ENCODE measurements at regions not wholly inside any gene's neighbourhood (a gene's known extent, or its start where the extent isn't known, plus 50 kb on each side); places are given as distances from the start of the nearest gene placed in this dataset.

- Mint-ChIP-seq H3K9me3 (ENCODE audit: unreplicated experiment) (no peaks in the 10 kb centered on the region), H3K27ac (ENCODE audit: unreplicated experiment) (no peak overlapping the region), H3K4me3 (ENCODE audit: unreplicated experiment) (no peak overlapping the region), H3K27me3 (ENCODE audit: unreplicated experiment) (peaks cover 2% of the 10 kb centered on the region), H3K36me3 (ENCODE audit: low read depth, unreplicated experiment) (no peaks in the 10 kb centered on the region), H3K4me1 (ENCODE audit: unreplicated experiment) (no peaks in the 10 kb centered on the region)
- no peak for TF ChIP-seq CTCF (IDR thresholded peaks at IDR 0.05; ENCODE audit: unreplicated experiment)
- no peak for DNase-seq (ENCODE audit: low spot score)
Measured at GRCh38 chr12:69052613-69053408, 119.8 kb upstream of the CPM start.

- Mint-ChIP-seq H3K27ac (ENCODE audit: unreplicated experiment) (no peak overlapping the region), H3K9me3 (ENCODE audit: unreplicated experiment) (no peaks in the 10 kb centered on the region), H3K4me3 (ENCODE audit: unreplicated experiment) (no peak overlapping the region), H3K36me3 (ENCODE audit: low read depth, unreplicated experiment) (no peaks in the 10 kb centered on the region), H3K27me3 (ENCODE audit: unreplicated experiment) (peaks cover 2% of the 10 kb centered on the region), H3K4me1 (ENCODE audit: unreplicated experiment) (no peaks in the 10 kb centered on the region)
- no peak for DNase-seq (ENCODE audit: low spot score)
- no peak for TF ChIP-seq CTCF (IDR thresholded peaks at IDR 0.05; ENCODE audit: unreplicated experiment)
Measured at GRCh38 chr12:69054343-69055056, 121.5 kb upstream of the CPM start.

- no peak for TF ChIP-seq CTCF (IDR thresholded peaks at IDR 0.05; ENCODE audit: unreplicated experiment)
- Mint-ChIP-seq H3K4me3 (ENCODE audit: unreplicated experiment) (no peak overlapping the region), H3K27me3 (ENCODE audit: unreplicated experiment) (no peaks in the 10 kb centered on the region), H3K9me3 (ENCODE audit: unreplicated experiment) (no peaks in the 10 kb centered on the region), H3K4me1 (ENCODE audit: unreplicated experiment) (no peaks in the 10 kb centered on the region), H3K27ac (ENCODE audit: unreplicated experiment) (no peak overlapping the region), H3K36me3 (ENCODE audit: low read depth, unreplicated experiment) (no peaks in the 10 kb centered on the region)
- DNase-seq (ENCODE audit: low spot score), result no peak
Measured at GRCh38 chr12:69055280-69055679, 122.3 kb upstream of the CPM start.

GRCh38 chr12:69055706-69056105 is 122.7 kb upstream of the CPM start:
- Mint-ChIP-seq H3K27me3 (ENCODE audit: unreplicated experiment) (no peaks in the 10 kb centered on the region), H3K9me3 (ENCODE audit: unreplicated experiment) (no peaks in the 10 kb centered on the region), H3K27ac (ENCODE audit: unreplicated experiment) (no peak overlapping the region), H3K36me3 (ENCODE audit: low read depth, unreplicated experiment) (no peaks in the 10 kb centered on the region), H3K4me1 (ENCODE audit: unreplicated experiment) (no peaks in the 10 kb centered on the region), H3K4me3 (ENCODE audit: unreplicated experiment) (no peak overlapping the region)
- no peak for TF ChIP-seq CTCF (IDR thresholded peaks at IDR 0.05; ENCODE audit: unreplicated experiment)
- DNase-seq (ENCODE audit: low spot score), result no peak
